Endothelial cell of umbilical vein (primary cell): ENCODE measurements at regions not wholly inside any gene's neighbourhood (a gene's known extent, or its start where the extent isn't known, plus 50 kb on each side); places are given as distances from the start of the nearest gene placed in this dataset.
"Not testable (repeated sequence)": the region's sequence is repeated elsewhere in the genome, so short reads cannot be mapped to it uniquely, and the experiment has no call there.

Experiments used
- EZH2 ChIP-seq: IDR thresholded peaks from 2 replicates; pipeline ENCODE4 v1.6.1; 2012; ENCODE audit warnings: borderline replicate concordance, low read depth, mild to moderate bottlenecking, moderate library complexity, low read length, inconsistent platforms; ENCODE audit not compliant: severe bottlenecking
- POLR2A ChIP-seq: IDR thresholded peaks from 2 replicates; pipeline ENCODE4 v1.6.1; 2012; ENCODE audit warnings: low read depth, mild to moderate bottlenecking, control low read depth, low read length
- POLR2AphosphoS5 ChIP-seq: IDR thresholded peaks from 2 replicates; pipeline ENCODE4 v1.6.1; 2012; ENCODE audit warnings: low read depth, mild to moderate bottlenecking, control low read depth, low read length, moderate library complexity; ENCODE audit not compliant: insufficient read depth
- TF ChIP-seq, protein P1 (sequence below), 2 donors: IDR thresholded peaks; 1 replicate in 1 of 2; 2 replicates in 1 of 2; pipeline ENCODE4 v1.5.1; 2011; ENCODE audit warnings: low read length in 2 of 2, mild to moderate bottlenecking in 2 of 2, moderate library complexity in 2 of 2, control low read depth in 1 of 2, inconsistent platforms in 1 of 2, low read depth in 1 of 2; ENCODE audit not compliant: insufficient read depth in 1 of 2; ENCODE audit errors: extremely low read depth in 1 of 2

DNA sequence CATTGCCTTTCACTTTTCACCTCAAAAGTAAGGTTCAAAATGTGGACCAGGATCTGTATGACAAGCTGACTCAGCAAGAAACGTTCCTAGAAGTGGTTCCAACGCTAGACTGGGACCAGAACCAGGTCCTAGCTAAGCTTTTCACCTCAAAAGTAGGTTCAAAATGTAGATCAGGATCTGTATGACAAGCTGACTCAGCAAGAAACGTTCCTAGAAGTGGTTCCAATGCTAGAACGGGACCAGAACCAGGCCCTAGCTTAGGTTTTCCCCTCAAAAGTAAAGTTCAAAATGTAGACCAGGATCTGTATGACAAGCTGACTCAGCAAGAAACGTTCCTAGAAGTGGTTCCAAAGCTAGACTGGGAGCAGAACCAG lies 52.5 kb upstream of the TMEM97 start:
- TF ChIP-seq, protein P1, sequence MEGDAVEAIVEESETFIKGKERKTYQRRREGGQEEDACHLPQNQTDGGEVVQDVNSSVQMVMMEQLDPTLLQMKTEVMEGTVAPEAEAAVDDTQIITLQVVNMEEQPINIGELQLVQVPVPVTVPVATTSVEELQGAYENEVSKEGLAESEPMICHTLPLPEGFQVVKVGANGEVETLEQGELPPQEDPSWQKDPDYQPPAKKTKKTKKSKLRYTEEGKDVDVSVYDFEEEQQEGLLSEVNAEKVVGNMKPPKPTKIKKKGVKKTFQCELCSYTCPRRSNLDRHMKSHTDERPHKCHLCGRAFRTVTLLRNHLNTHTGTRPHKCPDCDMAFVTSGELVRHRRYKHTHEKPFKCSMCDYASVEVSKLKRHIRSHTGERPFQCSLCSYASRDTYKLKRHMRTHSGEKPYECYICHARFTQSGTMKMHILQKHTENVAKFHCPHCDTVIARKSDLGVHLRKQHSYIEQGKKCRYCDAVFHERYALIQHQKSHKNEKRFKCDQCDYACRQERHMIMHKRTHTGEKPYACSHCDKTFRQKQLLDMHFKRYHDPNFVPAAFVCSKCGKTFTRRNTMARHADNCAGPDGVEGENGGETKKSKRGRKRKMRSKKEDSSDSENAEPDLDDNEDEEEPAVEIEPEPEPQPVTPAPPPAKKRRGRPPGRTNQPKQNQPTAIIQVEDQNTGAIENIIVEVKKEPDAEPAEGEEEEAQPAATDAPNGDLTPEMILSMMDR (IDR thresholded peaks at IDR 0.05; ENCODE audit: extremely low read depth in 1 of 2, insufficient read depth in 1 of 2, low read depth in 1 of 2, low read length in 2 of 2), result not testable (repeated sequence)
- TF ChIP-seq EZH2, POLR2A, POLR2AphosphoS5: not testable (repeated sequence)
